GM12878 (cell line): ENCODE measurements at regions not wholly inside any gene's neighbourhood (a gene's known extent, or its start where the extent isn't known, plus 50 kb on each side); places are given as distances from the start of the nearest gene placed in this dataset.

ENCODE experiments used
- EED ChIP-seq: sonication (generic); IDR thresholded peaks from 2 replicates; pipeline ENCODE4 v1.6.1; 2016; ENCODE audit warnings: antibody characterized with exemption, low read depth
- EP300 ChIP-seq, 2 experiments: fragments of 150-350 bp in 1 of 2; IDR thresholded peaks; 2 replicates each; pipeline ENCODE4 v1.6.1; 2011 to 2012; ENCODE audit warnings: low read depth in 2 of 2, low read length in 2 of 2, borderline replicate concordance in 1 of 2, improper control_type of control experiment in 1 of 2, inconsistent platforms in 1 of 2; ENCODE audit not compliant: control insufficient read depth in 1 of 2
- HCFC1 ChIP-seq: fragments of 150-350 bp; IDR thresholded peaks from 2 replicates; pipeline ENCODE4 v1.6.1; 2014; ENCODE audit warnings: low read length
- MTA3 ChIP-seq: IDR thresholded peaks from 2 replicates; pipeline ENCODE4 v1.6.1; 2012; ENCODE audit warnings: low read length, inconsistent platforms, borderline replicate concordance
- MYC ChIP-seq: IDR thresholded peaks from 2 replicates; pipeline ENCODE4 v1.6.1; 2011; ENCODE audit warnings: mild to moderate bottlenecking, low read length, moderate library complexity, inconsistent platforms; ENCODE audit not compliant: insufficient read depth, insufficient replicate concordance, insufficient read length, severe bottlenecking
- TF ChIP-seq, protein P1 (sequence below), 3 experiments: IDR thresholded peaks in 2 of 3; conservative IDR thresholded peaks in 1 of 3; 2 replicates each; pipeline ENCODE4 v1.5.1; 2011; ENCODE audit warnings: low read depth in 3 of 3, low read length in 3 of 3, mild to moderate bottlenecking in 3 of 3, control low read depth in 2 of 3, moderate library complexity in 2 of 3, inconsistent platforms in 1 of 3, mixed read lengths in 1 of 3; ENCODE audit not compliant: control insufficient read depth in 2 of 3, insufficient read depth in 1 of 3; ENCODE audit errors: extremely low read depth in 1 of 3
- TF ChIP-seq, protein P2 (sequence below): IDR thresholded peaks from 2 replicates; pipeline ENCODE4 v1.6.1; 2011; ENCODE audit warnings: low read depth, mild to moderate bottlenecking, low read length, moderate library complexity, borderline replicate concordance; ENCODE audit errors: extremely low read depth

DNA sequence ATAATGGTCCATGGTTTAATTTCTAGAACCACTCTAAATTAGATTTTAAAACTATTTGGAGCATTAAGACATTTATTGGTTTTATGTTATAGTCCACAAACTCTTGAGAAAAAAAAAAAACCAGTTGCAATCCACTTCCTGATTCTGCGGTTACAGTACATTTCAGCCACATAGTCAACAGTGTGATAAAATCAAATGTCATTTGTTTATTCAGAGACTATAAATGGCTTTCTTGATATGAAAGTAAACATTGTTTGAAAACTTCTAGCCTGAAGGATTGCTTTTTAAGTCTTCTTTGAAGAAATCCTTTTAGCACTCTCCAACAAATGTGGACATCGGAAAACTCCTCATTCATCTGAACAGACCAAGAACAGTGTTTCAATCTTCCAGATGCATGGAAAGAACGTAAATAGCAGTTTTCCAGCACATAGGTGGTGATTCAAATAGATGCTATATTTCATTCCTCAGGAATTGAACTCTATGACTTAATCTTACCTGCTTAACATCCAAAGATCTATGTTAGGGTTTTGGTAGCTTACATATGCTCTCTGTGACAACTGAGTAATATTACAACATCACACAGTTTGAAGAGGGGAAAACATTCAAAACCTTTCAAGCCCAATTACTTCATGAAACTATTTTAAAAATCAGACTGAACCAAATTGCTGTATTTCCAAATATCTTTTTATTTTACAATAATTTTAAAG is 87.8 kb upstream of the UBE2E2 start:
- TF ChIP-seq MYC (no peak), MTA3 (no peak), EED (no peak), EP300 (IDR thresholded peaks at IDR 0.05; ENCODE audit: borderline replicate concordance in 1 of 2, control insufficient read depth in 1 of 2, low read depth in 2 of 2, low read length in 2 of 2) (no peak), HCFC1 (no peak)
- TF ChIP-seq, protein P1, sequence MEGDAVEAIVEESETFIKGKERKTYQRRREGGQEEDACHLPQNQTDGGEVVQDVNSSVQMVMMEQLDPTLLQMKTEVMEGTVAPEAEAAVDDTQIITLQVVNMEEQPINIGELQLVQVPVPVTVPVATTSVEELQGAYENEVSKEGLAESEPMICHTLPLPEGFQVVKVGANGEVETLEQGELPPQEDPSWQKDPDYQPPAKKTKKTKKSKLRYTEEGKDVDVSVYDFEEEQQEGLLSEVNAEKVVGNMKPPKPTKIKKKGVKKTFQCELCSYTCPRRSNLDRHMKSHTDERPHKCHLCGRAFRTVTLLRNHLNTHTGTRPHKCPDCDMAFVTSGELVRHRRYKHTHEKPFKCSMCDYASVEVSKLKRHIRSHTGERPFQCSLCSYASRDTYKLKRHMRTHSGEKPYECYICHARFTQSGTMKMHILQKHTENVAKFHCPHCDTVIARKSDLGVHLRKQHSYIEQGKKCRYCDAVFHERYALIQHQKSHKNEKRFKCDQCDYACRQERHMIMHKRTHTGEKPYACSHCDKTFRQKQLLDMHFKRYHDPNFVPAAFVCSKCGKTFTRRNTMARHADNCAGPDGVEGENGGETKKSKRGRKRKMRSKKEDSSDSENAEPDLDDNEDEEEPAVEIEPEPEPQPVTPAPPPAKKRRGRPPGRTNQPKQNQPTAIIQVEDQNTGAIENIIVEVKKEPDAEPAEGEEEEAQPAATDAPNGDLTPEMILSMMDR (IDR thresholded peaks at IDR 0.05 in 2 of 3, conservative IDR thresholded peaks at IDR 0.05 in 1 of 3; ENCODE audit: control insufficient read depth in 2 of 3, extremely low read depth in 1 of 3, insufficient read depth in 1 of 3, low read depth in 3 of 3, low read length in 3 of 3), result no peak
- TF ChIP-seq, protein P2, sequence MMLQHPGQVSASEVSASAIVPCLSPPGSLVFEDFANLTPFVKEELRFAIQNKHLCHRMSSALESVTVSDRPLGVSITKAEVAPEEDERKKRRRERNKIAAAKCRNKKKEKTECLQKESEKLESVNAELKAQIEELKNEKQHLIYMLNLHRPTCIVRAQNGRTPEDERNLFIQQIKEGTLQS, result no peak
